ENCODE measurements at regions not wholly inside any gene's neighbourhood (a gene's known extent, or its start where the extent isn't known, plus 50 kb on each side); places are given as distances from the start of the nearest gene placed in this dataset.
"Not testable (repeated sequence)": the region's sequence is repeated elsewhere in the genome, so short reads cannot be mapped to it uniquely, and the experiment has no call there.

DNA sequence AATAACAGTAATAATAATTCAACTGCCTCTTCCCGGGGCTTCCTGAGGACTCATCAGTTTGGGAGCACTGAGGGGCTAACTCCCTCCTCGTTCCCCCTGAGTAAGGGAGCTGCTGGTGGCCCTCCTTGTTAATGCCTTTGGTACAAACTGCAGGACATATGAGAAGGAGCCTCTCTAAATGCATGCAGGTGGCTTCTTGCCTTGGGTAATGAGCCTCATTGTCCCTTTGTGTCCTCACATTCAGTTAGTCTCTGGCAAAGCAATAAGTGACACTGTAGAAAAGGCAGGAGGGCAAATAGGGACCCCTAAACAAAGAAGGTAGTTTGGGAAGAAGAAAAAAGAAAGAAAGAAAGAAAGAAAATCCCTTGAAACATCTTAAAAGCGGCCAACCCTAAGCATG lies 95.4 kb upstream of the ERCC6L2 start:
- H3K4me3 ChIP-seq (replicated peaks in 1 of 2; ENCODE audit: low read depth in 2 of 2, low read length in 2 of 2): no peak overlapping the region
- DNase-seq (ENCODE audit: low read depth in 2 of 2): no peak
- TF ChIP-seq, protein P1, sequence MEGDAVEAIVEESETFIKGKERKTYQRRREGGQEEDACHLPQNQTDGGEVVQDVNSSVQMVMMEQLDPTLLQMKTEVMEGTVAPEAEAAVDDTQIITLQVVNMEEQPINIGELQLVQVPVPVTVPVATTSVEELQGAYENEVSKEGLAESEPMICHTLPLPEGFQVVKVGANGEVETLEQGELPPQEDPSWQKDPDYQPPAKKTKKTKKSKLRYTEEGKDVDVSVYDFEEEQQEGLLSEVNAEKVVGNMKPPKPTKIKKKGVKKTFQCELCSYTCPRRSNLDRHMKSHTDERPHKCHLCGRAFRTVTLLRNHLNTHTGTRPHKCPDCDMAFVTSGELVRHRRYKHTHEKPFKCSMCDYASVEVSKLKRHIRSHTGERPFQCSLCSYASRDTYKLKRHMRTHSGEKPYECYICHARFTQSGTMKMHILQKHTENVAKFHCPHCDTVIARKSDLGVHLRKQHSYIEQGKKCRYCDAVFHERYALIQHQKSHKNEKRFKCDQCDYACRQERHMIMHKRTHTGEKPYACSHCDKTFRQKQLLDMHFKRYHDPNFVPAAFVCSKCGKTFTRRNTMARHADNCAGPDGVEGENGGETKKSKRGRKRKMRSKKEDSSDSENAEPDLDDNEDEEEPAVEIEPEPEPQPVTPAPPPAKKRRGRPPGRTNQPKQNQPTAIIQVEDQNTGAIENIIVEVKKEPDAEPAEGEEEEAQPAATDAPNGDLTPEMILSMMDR (IDR thresholded peaks at IDR 0.05; ENCODE audit: low read depth, low read length): no peak

DNA sequence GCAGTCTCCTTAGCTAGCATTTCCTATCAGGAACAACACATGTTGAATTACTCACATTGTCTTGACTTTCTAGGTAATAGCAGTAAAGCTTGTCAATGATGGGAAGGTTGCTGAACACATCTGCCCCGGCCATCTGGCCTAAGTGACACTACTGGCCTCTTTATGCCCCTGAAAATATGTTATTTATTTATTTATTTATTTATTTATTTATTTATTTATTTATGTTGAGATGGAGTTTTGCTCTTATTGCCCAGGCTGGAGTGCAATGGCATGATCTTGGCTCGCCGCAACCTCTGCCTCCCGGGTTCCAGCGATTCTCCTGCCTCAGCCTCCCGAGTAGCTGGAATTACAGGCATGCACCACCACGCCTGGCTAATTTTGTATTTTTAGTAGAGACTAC lies 95.9 kb upstream of the ERCC6L2 start:
- H3K4me3 ChIP-seq (replicated peaks in 1 of 2; ENCODE audit: low read depth in 2 of 2, low read length in 2 of 2): not testable (repeated sequence)
- peak in 1 of 2 donors; percentile 41 for DNase-seq (ENCODE audit: low read depth in 2 of 2)

DNA sequence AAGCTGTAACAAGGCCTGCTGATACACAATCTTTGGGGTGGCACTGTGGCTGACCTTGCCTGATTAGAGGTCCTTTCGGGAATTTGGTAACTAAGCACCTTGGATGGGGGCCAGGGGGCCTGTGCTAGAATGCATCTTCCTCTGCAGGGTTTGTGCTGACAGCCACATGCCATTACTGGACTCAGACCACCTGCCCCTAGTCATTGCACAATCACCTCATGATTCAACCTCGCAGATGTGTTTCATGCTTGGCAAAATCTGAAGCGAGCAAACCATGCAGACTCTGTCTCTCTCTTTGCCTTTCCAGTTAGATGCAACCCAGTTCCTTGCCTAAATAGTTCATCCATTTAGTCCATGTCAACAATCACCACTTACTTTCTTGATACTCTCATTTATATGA lies 96.5 kb upstream of the ERCC6L2 start:
- TF ChIP-seq, protein P1 (IDR thresholded peaks at IDR 0.05; ENCODE audit: low read depth, low read length): no peak
- no peak overlapping the region for H3K4me3 ChIP-seq (replicated peaks in 1 of 2; ENCODE audit: low read depth in 2 of 2, low read length in 2 of 2)
- peak; percentile 83 to 87 for DNase-seq (ENCODE audit: low read depth in 2 of 2)

DNA sequence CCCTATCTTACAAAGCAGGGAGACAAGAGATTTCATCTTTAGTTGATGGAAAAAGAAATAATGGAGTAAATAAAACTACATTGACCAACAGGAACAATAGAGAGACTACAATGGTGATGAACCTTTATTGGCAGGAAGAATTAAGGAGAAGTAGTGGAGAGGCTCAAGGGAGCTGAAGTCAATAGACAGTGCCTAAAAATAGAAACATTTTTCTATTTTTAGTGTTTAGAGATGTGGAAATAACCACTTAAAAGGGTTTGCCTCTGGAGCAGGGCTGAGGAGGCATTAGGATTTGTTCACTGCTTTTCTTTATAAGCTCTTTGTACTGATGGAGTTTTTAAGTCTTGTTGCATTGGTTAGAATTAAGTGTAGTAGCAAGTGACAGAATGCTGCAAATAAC lies 98.4 kb upstream of the ERCC6L2 start:
- H3K4me3 ChIP-seq (replicated peaks in 1 of 2; ENCODE audit: low read depth in 2 of 2, low read length in 2 of 2): no peak overlapping the region
- no peak for DNase-seq (ENCODE audit: low read depth in 2 of 2)
- TF ChIP-seq, protein P1 (IDR thresholded peaks at IDR 0.05; ENCODE audit: low read depth, low read length): no peak

DNA sequence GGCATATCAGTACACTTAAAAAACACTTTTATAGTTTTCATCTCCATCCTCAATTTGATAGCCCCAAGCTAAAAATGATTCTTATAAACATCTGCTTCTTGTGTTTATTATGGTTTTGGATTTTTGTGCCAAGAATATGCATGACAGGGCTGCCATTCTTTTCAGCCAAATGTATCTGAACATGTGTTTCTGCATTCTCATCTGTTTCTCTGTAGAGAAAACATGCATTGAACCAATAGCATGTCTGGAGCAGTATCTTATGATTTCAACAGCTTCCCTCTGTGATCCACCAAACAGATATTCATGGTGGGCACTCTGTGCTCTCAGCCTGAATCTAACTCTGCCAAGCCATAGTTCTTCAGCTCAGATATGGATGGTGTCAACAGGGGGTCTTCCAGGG lies 99.3 kb upstream of the ERCC6L2 start:
- TF ChIP-seq, protein P1 (IDR thresholded peaks at IDR 0.05; ENCODE audit: low read depth, low read length): no peak
- no peak overlapping the region for H3K4me3 ChIP-seq (replicated peaks in 1 of 2; ENCODE audit: low read depth in 2 of 2, low read length in 2 of 2)
- no peak for DNase-seq (ENCODE audit: low read depth in 2 of 2)

DNA sequence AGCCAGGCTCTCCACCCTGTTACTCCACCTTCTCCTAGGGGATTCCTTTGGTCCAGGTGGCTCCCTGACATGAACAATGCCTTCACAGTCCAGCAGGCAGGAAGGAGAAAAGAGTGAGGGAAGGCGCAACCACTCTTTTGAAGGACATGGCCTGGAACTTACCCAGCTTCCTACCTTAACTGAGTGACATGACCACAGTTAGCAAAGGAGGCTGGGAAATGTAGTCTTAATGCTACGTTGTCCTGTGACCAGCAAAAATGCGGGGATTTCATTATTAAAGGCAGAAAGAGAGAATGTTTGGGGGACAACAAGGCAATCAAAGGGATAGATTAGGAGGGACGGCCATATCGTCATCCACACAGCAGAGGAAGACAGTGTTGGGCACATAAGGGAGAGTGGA lies 100.3 kb upstream of the ERCC6L2 start:
- DNase-seq (ENCODE audit: low read depth in 2 of 2): no peak
- TF ChIP-seq, protein P1 (IDR thresholded peaks at IDR 0.05; ENCODE audit: low read depth, low read length): no peak
- H3K4me3 ChIP-seq (replicated peaks in 1 of 2; ENCODE audit: low read depth in 2 of 2, low read length in 2 of 2): no peak overlapping the region

DNA sequence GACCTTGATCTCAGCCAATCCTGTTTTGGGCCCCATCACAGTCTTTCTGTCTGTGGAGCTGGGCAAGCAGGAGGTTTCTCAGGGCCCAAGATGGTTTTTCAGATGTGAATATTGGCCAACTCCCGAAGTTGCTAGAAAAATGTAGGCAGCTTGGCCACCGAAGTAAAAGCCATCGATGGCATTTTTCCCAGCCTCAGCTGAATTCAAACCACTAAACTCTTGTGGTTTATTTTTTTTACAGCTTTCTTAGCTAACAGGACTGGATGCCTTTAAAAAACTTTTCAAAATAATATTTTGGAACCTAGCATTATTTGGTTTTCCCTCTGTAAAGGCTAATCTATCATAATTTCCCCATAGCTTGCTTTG lies 102.5 kb upstream of the ERCC6L2 start:
- no peak overlapping the region for H3K4me3 ChIP-seq (replicated peaks in 1 of 2; ENCODE audit: low read depth in 2 of 2, low read length in 2 of 2)
- TF ChIP-seq, protein P1 (IDR thresholded peaks at IDR 0.05; ENCODE audit: low read depth, low read length): no peak
- peak in 1 of 2 donors; percentile 67 for DNase-seq (ENCODE audit: low read depth in 2 of 2)

Data from cardiac fibroblast (primary cell).